GM23338 (cell line): ENCODE measurements at regions not wholly inside any gene's neighbourhood (a gene's known extent, or its start where the extent isn't known, plus 50 kb on each side); places are given as distances from the start of the nearest gene placed in this dataset.

Experiments used
- ATAC-seq: fragments of 200-7000 bp; cut with Tn5 transposase; 3 replicates; pipeline ENCODE4 v1.9.1; 2020
- DNase-seq: peaks from one replicate; pipeline ENCODE4 v3.0.0-alpha.2; 2015; ENCODE audit warnings: low spot score
- H2AFZ ChIP-seq: fragments of 200-600 bp; sonication (generic); 2 replicates; pipeline ENCODE4 v1.8.0; 2016; ENCODE audit warnings: antibody characterized with exemption, mild to moderate bottlenecking, moderate library complexity
- H3F3A ChIP-seq: fragments of 200-600 bp; sonication (generic); replicated peaks from 2 replicates; pipeline ENCODE4 v1.8.0; 2017; ENCODE audit warnings: antibody characterized with exemption, mixed run types, low read depth
- H3K27ac ChIP-seq: fragments of 200-600 bp; sonication (generic); 2 replicates; pipeline ENCODE4 v1.6.1; 2016; ENCODE audit warnings: low read depth
- H3K27me3 ChIP-seq: fragments of 200-600 bp; sonication (generic); 2 replicates; pipeline ENCODE4 v1.8.0; 2016; ENCODE audit warnings: mild to moderate bottlenecking, mixed run types, moderate library complexity; ENCODE audit not compliant: insufficient read depth
- H3K36me3 ChIP-seq: fragments of 200-600 bp; sonication (generic); 2 replicates; pipeline ENCODE4 v1.8.0; 2016; ENCODE audit warnings: mild to moderate bottlenecking; ENCODE audit not compliant: insufficient read depth
- H3K4me1 ChIP-seq: fragments of 200-600 bp; sonication (generic); 2 replicates; pipeline ENCODE4 v1.8.0; 2016; ENCODE audit warnings: mild to moderate bottlenecking, moderate library complexity; ENCODE audit not compliant: insufficient read depth
- H3K4me2 ChIP-seq: fragments of 200-600 bp; sonication (generic); 2 replicates; pipeline ENCODE4 v1.7.1; 2017; ENCODE audit warnings: mixed run types
- H3K4me3 ChIP-seq: fragments of 200-600 bp; sonication (generic); 2 replicates; pipeline ENCODE4 v1.6.1; 2016; ENCODE audit warnings: mixed run types
- H3K79me2 ChIP-seq: fragments of 200-600 bp; sonication (generic); replicated peaks from 2 replicates; pipeline ENCODE4 v1.8.0; 2017; ENCODE audit warnings: mild to moderate bottlenecking; ENCODE audit not compliant: insufficient read depth
- H3K9me2 ChIP-seq: fragments of 200-600 bp; sonication (generic); 2 replicates; pipeline ENCODE4 v1.8.0; 2017; ENCODE audit not compliant: insufficient read depth
- H4K20me1 ChIP-seq: fragments of 200-600 bp; sonication (generic); replicated peaks from 2 replicates; pipeline ENCODE4 v1.8.0; 2017; ENCODE audit warnings: mild to moderate bottlenecking; ENCODE audit not compliant: insufficient read depth
- H3K27ac Mint-ChIP-seq: 2 replicates; pipeline ENCODE4 v1.8.0; 2020; ENCODE audit warnings: inconsistent platforms, mild to moderate bottlenecking, moderate library complexity, mixed read lengths
- H3K27me3 Mint-ChIP-seq: 3 replicates; pipeline ENCODE4 v1.8.0; 2022; ENCODE audit warnings: low read depth, mild to moderate bottlenecking, moderate library complexity, mixed read lengths, inconsistent platforms; ENCODE audit not compliant: insufficient read depth, poor library complexity
- H3K36me3 Mint-ChIP-seq: 3 replicates; pipeline ENCODE4 v1.8.0; 2021; ENCODE audit warnings: low read depth, mild to moderate bottlenecking, inconsistent platforms, moderate library complexity, mixed read lengths
- H3K4me1 Mint-ChIP-seq: 3 replicates; pipeline ENCODE4 v1.8.0; 2020; ENCODE audit warnings: mild to moderate bottlenecking, inconsistent platforms, mixed read lengths
- H3K4me3 Mint-ChIP-seq: 3 replicates; pipeline ENCODE4 v1.8.0; 2021; ENCODE audit warnings: moderate library complexity, mild to moderate bottlenecking, inconsistent platforms, mixed read lengths
- H3K9me3 Mint-ChIP-seq: 3 replicates; pipeline ENCODE4 v1.8.0; 2020; ENCODE audit warnings: moderate library complexity, mild to moderate bottlenecking, inconsistent platforms, mixed read lengths
- CREB1 ChIP-seq: fragments of 250-450 bp; sonication (Bioruptor Pico); IDR thresholded peaks from 2 replicates; pipeline ENCODE4 v1.5.0; 2020; ENCODE audit warnings: low read depth, mild to moderate bottlenecking, moderate library complexity
- EZH2 ChIP-seq: fragments of 200-600 bp; sonication (generic); IDR thresholded peaks from one replicate; pipeline ENCODE4 v1.8.0; 2017; ENCODE audit warnings: antibody characterized with exemption, mild to moderate bottlenecking, low read depth; ENCODE audit not compliant: unreplicated experiment
- EZH2phosphoT487 ChIP-seq: fragments of 200-600 bp; sonication (generic); IDR thresholded peaks from one replicate; pipeline ENCODE4 v1.8.1; 2018; ENCODE audit warnings: antibody characterized with exemption; ENCODE audit not compliant: unreplicated experiment
- JUNB ChIP-seq: IDR thresholded peaks from one replicate; pipeline ENCODE4 v1.6.1; 2016; ENCODE audit warnings: antibody characterized with exemption; ENCODE audit not compliant: unreplicated experiment
- NANOG ChIP-seq: IDR thresholded peaks from 2 replicates; pipeline ENCODE4 v1.6.1; 2016; ENCODE audit warnings: antibody characterized with exemption, borderline replicate concordance
- POLR2AphosphoS5 ChIP-seq: IDR thresholded peaks from 2 replicates; pipeline ENCODE4 v1.6.1; 2016; ENCODE audit warnings: antibody characterized with exemption, low read depth
- STAT1 ChIP-seq: IDR thresholded peaks from one replicate; pipeline ENCODE4 v1.6.1; 2016; ENCODE audit warnings: antibody characterized with exemption; ENCODE audit not compliant: unreplicated experiment
- ZNF114 ChIP-seq: fragments of 250-450 bp; sonication (Bioruptor Pico); IDR thresholded peaks from 2 replicates; pipeline ENCODE4 v1.5.0; 2020; ENCODE audit warnings: mild to moderate bottlenecking, moderate library complexity
- ZNF331 ChIP-seq: fragments of 250-450 bp; sonication (Bioruptor Pico); IDR thresholded peaks from 2 replicates; pipeline ENCODE4 v1.5.0; 2020; ENCODE audit warnings: low read depth, mild to moderate bottlenecking, moderate library complexity
- TF ChIP-seq, protein P1 (sequence below), 2 experiments: fragments of 200-600 bp in 1 of 2; sonication (generic) in 1 of 2; conservative IDR thresholded peaks; 2 replicates each; pipeline versions ENCODE4 v1.5.1 to v1.6.1; 2016 to 2017; ENCODE audit warnings: antibody characterized with exemption in 2 of 2, low read depth in 2 of 2, mild to moderate bottlenecking in 2 of 2, moderate library complexity in 1 of 2
- TF ChIP-seq, protein P2 (sequence below): fragments of 250-450 bp; sonication (Bioruptor Pico); IDR thresholded peaks from 2 replicates; pipeline ENCODE4 v1.5.0; 2020; ENCODE audit warnings: mild to moderate bottlenecking, moderate library complexity
- TF ChIP-seq, protein P3 (sequence below): IDR thresholded peaks from one replicate; pipeline ENCODE4 v1.6.1; 2018; ENCODE audit warnings: antibody characterized with exemption; ENCODE audit not compliant: unreplicated experiment
- TF ChIP-seq, protein P4 (sequence below): IDR thresholded peaks from 2 replicates; pipeline ENCODE4 v1.6.1; 2016; ENCODE audit warnings: antibody characterized with exemption

DNA sequence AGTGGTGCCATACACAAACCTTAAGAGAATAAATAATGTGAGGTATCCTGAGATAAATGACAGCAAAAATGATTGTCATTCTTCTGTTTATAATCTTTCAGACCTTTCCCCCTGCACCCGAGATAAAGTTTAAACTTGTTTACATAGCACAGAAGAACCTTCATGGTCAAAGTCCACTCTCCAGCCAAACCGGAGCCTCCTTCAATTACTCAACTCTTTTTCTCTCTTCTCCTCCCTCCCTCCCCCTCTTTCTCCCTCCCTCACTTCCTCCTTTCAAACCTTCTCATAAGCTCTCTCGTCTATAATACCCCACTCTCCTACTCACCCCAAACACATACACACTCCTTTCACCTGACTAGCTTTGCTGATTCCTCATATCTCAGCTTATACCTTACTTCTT is 198.9 kb downstream of the EFHB start:
- ATAC-seq (no peak), DNase-seq (no peak)
- H3K27me3 Mint-ChIP-seq: no peaks in the 10 kb centered on the region
- H3K9me2 ChIP-seq: 0 out of 2 replicates have a peak, but pooled peaks cover 4% of the 10 kb centered on the region
- H4K20me1 ChIP-seq: no peaks in the 10 kb centered on the region
- H3K27me3 ChIP-seq: no peaks in the 10 kb centered on the region
- no peaks in the 10 kb centered on the region for H3K36me3 Mint-ChIP-seq
- no peaks in the 10 kb centered on the region; the same call in 2 of the 3 replicates for H3K9me3 Mint-ChIP-seq
- H3K4me2 ChIP-seq: no peak overlapping the region
- no peaks in the 10 kb centered on the region for H3F3A ChIP-seq
- no peak overlapping the region for H3K27ac ChIP-seq
- no peaks in the 10 kb centered on the region for H3K79me2 ChIP-seq
- no peaks in the 10 kb centered on the region for H3K4me1 Mint-ChIP-seq
- H3K4me3 ChIP-seq: no peak overlapping the region
- TF ChIP-seq, protein P1, sequence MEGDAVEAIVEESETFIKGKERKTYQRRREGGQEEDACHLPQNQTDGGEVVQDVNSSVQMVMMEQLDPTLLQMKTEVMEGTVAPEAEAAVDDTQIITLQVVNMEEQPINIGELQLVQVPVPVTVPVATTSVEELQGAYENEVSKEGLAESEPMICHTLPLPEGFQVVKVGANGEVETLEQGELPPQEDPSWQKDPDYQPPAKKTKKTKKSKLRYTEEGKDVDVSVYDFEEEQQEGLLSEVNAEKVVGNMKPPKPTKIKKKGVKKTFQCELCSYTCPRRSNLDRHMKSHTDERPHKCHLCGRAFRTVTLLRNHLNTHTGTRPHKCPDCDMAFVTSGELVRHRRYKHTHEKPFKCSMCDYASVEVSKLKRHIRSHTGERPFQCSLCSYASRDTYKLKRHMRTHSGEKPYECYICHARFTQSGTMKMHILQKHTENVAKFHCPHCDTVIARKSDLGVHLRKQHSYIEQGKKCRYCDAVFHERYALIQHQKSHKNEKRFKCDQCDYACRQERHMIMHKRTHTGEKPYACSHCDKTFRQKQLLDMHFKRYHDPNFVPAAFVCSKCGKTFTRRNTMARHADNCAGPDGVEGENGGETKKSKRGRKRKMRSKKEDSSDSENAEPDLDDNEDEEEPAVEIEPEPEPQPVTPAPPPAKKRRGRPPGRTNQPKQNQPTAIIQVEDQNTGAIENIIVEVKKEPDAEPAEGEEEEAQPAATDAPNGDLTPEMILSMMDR (conservative IDR thresholded peaks at IDR 0.05; ENCODE audit: low read depth in 2 of 2): no peak
- TF ChIP-seq CREB1 (no peak), JUNB (no peak), EZH2 (no peak), NANOG (no peak), ZNF331 (CRISPR knock-in tag) (no peak), EZH2phosphoT487 (no peak), ZNF114 (CRISPR knock-in tag) (no peak), STAT1 (no peak), POLR2AphosphoS5 (no peak)
- TF ChIP-seq, protein P2, sequence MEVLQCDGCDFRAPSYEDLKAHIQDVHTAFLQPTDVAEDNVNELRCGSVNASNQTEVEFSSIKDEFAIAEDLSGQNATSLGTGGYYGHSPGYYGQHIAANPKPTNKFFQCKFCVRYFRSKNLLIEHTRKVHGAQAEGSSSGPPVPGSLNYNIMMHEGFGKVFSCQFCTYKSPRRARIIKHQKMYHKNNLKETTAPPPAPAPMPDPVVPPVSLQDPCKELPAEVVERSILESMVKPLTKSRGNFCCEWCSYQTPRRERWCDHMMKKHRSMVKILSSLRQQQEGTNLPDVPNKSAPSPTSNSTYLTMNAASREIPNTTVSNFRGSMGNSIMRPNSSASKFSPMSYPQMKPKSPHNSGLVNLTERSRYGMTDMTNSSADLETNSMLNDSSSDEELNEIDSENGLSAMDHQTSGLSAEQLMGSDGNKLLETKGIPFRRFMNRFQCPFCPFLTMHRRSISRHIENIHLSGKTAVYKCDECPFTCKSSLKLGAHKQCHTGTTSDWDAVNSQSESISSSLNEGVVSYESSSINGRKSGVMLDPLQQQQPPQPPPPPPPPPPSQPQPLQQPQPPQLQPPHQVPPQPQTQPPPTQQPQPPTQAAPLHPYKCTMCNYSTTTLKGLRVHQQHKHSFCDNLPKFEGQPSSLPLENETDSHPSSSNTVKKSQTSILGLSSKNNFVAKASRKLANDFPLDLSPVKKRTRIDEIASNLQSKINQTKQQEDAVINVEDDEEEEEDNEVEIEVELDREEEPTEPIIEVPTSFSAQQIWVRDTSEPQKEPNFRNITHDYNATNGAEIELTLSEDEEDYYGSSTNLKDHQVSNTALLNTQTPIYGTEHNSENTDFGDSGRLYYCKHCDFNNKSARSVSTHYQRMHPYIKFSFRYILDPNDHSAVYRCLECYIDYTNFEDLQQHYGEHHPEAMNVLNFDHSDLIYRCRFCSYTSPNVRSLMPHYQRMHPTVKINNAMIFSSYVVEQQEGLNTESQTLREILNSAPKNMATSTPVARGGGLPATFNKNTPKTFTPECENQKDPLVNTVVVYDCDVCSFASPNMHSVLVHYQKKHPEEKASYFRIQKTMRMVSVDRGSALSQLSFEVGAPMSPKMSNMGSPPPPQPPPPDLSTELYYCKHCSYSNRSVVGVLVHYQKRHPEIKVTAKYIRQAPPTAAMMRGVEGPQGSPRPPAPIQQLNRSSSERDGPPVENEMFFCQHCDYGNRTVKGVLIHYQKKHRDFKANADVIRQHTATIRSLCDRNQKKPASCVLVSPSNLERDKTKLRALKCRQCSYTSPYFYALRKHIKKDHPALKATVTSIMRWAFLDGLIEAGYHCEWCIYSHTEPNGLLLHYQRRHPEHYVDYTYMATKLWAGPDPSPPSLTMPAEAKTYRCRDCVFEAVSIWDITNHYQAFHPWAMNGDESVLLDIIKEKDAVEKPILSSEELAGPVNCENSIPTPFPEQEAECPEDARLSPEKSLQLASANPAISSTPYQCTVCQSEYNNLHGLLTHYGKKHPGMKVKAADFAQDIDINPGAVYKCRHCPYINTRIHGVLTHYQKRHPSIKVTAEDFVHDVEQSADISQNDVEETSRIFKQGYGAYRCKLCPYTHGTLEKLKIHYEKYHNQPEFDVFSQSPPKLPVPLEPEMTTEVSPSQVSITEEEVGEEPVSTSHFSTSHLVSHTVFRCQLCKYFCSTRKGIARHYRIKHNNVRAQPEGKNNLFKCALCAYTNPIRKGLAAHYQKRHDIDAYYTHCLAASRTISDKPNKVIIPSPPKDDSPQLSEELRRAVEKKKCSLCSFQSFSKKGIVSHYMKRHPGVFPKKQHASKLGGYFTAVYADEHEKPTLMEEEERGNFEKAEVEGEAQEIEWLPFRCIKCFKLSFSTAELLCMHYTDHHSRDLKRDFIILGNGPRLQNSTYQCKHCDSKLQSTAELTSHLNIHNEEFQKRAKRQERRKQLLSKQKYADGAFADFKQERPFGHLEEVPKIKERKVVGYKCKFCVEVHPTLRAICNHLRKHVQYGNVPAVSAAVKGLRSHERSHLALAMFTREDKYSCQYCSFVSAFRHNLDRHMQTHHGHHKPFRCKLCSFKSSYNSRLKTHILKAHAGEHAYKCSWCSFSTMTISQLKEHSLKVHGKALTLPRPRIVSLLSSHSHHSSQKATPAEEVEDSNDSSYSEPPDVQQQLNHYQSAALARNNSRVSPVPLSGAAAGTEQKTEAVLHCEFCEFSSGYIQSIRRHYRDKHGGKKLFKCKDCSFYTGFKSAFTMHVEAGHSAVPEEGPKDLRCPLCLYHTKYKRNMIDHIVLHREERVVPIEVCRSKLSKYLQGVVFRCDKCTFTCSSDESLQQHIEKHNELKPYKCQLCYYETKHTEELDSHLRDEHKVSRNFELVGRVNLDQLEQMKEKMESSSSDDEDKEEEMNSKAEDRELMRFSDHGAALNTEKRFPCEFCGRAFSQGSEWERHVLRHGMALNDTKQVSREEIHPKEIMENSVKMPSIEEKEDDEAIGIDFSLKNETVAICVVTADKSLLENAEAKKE (CRISPR knock-in tag): no peak
- TF ChIP-seq, protein P3, sequence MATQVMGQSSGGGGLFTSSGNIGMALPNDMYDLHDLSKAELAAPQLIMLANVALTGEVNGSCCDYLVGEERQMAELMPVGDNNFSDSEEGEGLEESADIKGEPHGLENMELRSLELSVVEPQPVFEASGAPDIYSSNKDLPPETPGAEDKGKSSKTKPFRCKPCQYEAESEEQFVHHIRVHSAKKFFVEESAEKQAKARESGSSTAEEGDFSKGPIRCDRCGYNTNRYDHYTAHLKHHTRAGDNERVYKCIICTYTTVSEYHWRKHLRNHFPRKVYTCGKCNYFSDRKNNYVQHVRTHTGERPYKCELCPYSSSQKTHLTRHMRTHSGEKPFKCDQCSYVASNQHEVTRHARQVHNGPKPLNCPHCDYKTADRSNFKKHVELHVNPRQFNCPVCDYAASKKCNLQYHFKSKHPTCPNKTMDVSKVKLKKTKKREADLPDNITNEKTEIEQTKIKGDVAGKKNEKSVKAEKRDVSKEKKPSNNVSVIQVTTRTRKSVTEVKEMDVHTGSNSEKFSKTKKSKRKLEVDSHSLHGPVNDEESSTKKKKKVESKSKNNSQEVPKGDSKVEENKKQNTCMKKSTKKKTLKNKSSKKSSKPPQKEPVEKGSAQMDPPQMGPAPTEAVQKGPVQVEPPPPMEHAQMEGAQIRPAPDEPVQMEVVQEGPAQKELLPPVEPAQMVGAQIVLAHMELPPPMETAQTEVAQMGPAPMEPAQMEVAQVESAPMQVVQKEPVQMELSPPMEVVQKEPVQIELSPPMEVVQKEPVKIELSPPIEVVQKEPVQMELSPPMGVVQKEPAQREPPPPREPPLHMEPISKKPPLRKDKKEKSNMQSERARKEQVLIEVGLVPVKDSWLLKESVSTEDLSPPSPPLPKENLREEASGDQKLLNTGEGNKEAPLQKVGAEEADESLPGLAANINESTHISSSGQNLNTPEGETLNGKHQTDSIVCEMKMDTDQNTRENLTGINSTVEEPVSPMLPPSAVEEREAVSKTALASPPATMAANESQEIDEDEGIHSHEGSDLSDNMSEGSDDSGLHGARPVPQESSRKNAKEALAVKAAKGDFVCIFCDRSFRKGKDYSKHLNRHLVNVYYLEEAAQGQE: no peak
- TF ChIP-seq, protein P4, sequence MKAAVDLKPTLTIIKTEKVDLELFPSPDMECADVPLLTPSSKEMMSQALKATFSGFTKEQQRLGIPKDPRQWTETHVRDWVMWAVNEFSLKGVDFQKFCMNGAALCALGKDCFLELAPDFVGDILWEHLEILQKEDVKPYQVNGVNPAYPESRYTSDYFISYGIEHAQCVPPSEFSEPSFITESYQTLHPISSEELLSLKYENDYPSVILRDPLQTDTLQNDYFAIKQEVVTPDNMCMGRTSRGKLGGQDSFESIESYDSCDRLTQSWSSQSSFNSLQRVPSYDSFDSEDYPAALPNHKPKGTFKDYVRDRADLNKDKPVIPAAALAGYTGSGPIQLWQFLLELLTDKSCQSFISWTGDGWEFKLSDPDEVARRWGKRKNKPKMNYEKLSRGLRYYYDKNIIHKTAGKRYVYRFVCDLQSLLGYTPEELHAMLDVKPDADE: no peak
- H2AFZ ChIP-seq: no peak overlapping the region
- no peak overlapping the region for H3K27ac Mint-ChIP-seq
- no peaks in the 10 kb centered on the region for H3K36me3 ChIP-seq
- no peaks in the 10 kb centered on the region for H3K4me1 ChIP-seq
- no peak overlapping the region for H3K4me3 Mint-ChIP-seq
